OCI-LY7 (cell line): ENCODE measurements at regions not wholly inside any gene's neighbourhood (a gene's known extent, or its start where the extent isn't known, plus 50 kb on each side); places are given as distances from the start of the nearest gene placed in this dataset.

ENCODE experiments used
- CTCF ChIP-seq: fragments of 200-600 bp; sonication (generic); conservative IDR thresholded peaks from 2 replicates; pipeline ENCODE4 v1.5.1; 2014; ENCODE audit warnings: mild to moderate bottlenecking, antibody characterized with exemption, low read length, moderate library complexity, mixed read lengths
- EZH2phosphoT487 ChIP-seq: fragments of 200-600 bp; sonication (generic); IDR thresholded peaks from 2 replicates; pipeline ENCODE4 v1.6.1; 2018; ENCODE audit warnings: low read depth, borderline replicate concordance, mild to moderate bottlenecking, mixed run types, antibody characterized with exemption, low read length, moderate library complexity, mixed read lengths

- TF ChIP-seq CTCF (no peak), EZH2phosphoT487 (no peak)
Measured at GRCh38 chr6:102525336-102525735, 1131.8 kb downstream of the GRIK2 start.
